GM18505 (cell line): ENCODE measurements at regions not wholly inside any gene's neighbourhood (a gene's known extent, or its start where the extent isn't known, plus 50 kb on each side); places are given as distances from the start of the nearest gene placed in this dataset.
A peak's percentile ranks its signal among the peaks of the same experiment; 100 is the strongest.

Experiments
- ATAC-seq: cut with Tn5 transposase; IDR thresholded peaks from one replicate; pipeline ENCODE4 v1.9.1; 2021; ENCODE audit not compliant: unreplicated experiment
- POLR2A ChIP-seq: IDR thresholded peaks from 4 replicates; pipeline ENCODE4 v1.6.1; 2011; ENCODE audit warnings: borderline replicate concordance; ENCODE audit not compliant: insufficient read depth, insufficient read length; ENCODE audit errors: extremely low read depth

- no peak for ATAC-seq
- TF ChIP-seq POLR2A: no peak
These were observed 506.0 kb upstream of the ATXN8OS start for GRCh38 chr13:69601661-69602060.

GRCh38 chr13:69600811-69601210, 506.8 kb upstream of the ATXN8OS start:
- no peak for TF ChIP-seq POLR2A
- ATAC-seq: no peak

- no peak for ATAC-seq
- TF ChIP-seq POLR2A: no peak
These were observed 510.5 kb upstream of the ATXN8OS start for GRCh38 chr13:69597088-69597487.

GRCh38 chr13:69595181-69595580, 512.4 kb upstream of the ATXN8OS start:
- no peak for TF ChIP-seq POLR2A

GRCh38 chr13:69591437-69591836, 516.2 kb upstream of the ATXN8OS start:
- no peak for ATAC-seq
- TF ChIP-seq POLR2A: no peak

More at GRCh38 chr13:69595181-69595580, 512.4 kb upstream of the ATXN8OS start:
- ATAC-seq: no peak

- ATAC-seq: no peak
- no peak for TF ChIP-seq POLR2A
These were observed 517.9 kb upstream of the ATXN8OS start for GRCh38 chr13:69589531-69590235.

GRCh38 chr13:69585656-69586055, 522.0 kb upstream of the ATXN8OS start:
- no peak for TF ChIP-seq POLR2A
- no peak for ATAC-seq

- no peak for TF ChIP-seq POLR2A
- ATAC-seq: no peak
These were observed 527.4 kb upstream of the ATXN8OS start for GRCh38 chr13:69580255-69580654.

- TF ChIP-seq POLR2A: no peak
- ATAC-seq: no peak
These were observed 528.3 kb upstream of the ATXN8OS start for GRCh38 chr13:69579351-69579750.

GRCh38 chr13:69571606-69572323, 535.9 kb upstream of the ATXN8OS start:
- ATAC-seq: no peak
- TF ChIP-seq POLR2A: no peak

GRCh38 chr13:69567514-69567913, 540.1 kb upstream of the ATXN8OS start:
- TF ChIP-seq POLR2A: no peak
- ATAC-seq: no peak

- no peak for ATAC-seq
- no peak for TF ChIP-seq POLR2A
These were observed 541.4 kb upstream of the ATXN8OS start for GRCh38 chr13:69566104-69566716.

- ATAC-seq: peak; percentile 83
These were observed 542.3 kb upstream of the ATXN8OS start for GRCh38 chr13:69565334-69565733.

More at GRCh38 chr13:69565334-69565733, 542.3 kb upstream of the ATXN8OS start:
- TF ChIP-seq POLR2A: no peak
